ENCODE measurements at regions not wholly inside any gene's neighbourhood (a gene's known extent, or its start where the extent isn't known, plus 50 kb on each side); places are given as distances from the start of the nearest gene placed in this dataset.

GRCh38 chr5:124580925-124581737, 165.3 kb downstream of the ZNF608 start:
- Histone ChIP-seq H3K4me2 (ENCODE audit: insufficient read depth in 1 of 2, low read depth in 2 of 2, low read length in 2 of 2) (peak overlapping the region; percentile 44 to 46), H3K9ac (replicated peaks in 1 of 4; ENCODE audit: extremely low read depth in 1 of 4, low read depth in 3 of 4, low read length in 3 of 4) (no peak overlapping the region)
- TF ChIP-seq TEAD4 (IDR thresholded peaks at IDR 0.05; ENCODE audit: low read depth, low read length), result peak; percentile 61; the same call in 1 of the 2 replicates

More at GRCh38 chr5:124580925-124581737, 165.3 kb downstream of the ZNF608 start:
- H3K36me3 ChIP-seq (ENCODE audit: control insufficient read depth in 2 of 4, insufficient read depth in 4 of 4, low read length in 3 of 4), result no peaks in the 10 kb centered on the region
- H4K8ac ChIP-seq (ENCODE audit: extremely low read depth, insufficient read depth, low read length), result no peak overlapping the region
- peak overlapping the region; percentile 65 for H3K27ac ChIP-seq (ENCODE audit: low read depth, low read length)
- H3K4me1 ChIP-seq (replicated peaks in 1 of 4; ENCODE audit: control insufficient read depth in 3 of 4, insufficient read depth in 4 of 4, low read length in 3 of 4), result peaks cover 9 to 34% (median 26%) of the 10 kb centered on the region in 4 experiments; a peak in 6 of 7 replicates
- no peaks in the 10 kb centered on the region for H3K27me3 ChIP-seq (replicated peaks in 1 of 4; ENCODE audit: control insufficient read depth in 3 of 4, extremely low read depth in 1 of 4, insufficient read depth in 3 of 4, low read length in 3 of 4)
- no peak overlapping the region for H2AFZ ChIP-seq (ENCODE audit: low read length)
- H4K91ac ChIP-seq (replicated peaks; ENCODE audit: insufficient read length, low read length), result peak overlapping the region; percentile 84
- no peak overlapping the region for H3K23ac ChIP-seq (ENCODE audit: insufficient read length)
- CTCF ChIA-PET (ENCODE audit: partially characterized antibody), result interaction anchor here (0.6 to 1.6 kb wide), 4 partner anchors 11 to 910 kb away, joined by 3 read pairs; no protein-coding TSS in a partner anchor
- peak overlapping the region; percentile 73; the same call in 1 of the 2 replicates for H2BK20ac ChIP-seq (ENCODE audit: low read length)
- H2BK12ac ChIP-seq (ENCODE audit: low read depth, low read length), result peak overlapping the region; percentile 82
- peak; percentile 89 for FAIRE-seq
- peak overlapping the region; percentile 95 for H3K18ac ChIP-seq (ENCODE audit: extremely low read depth, low read length)
- peak overlapping the region; percentile 54; the same call in 1 of the 2 replicates for H2AK5ac ChIP-seq (ENCODE audit: low read depth, low read length)
- H3K79me1 ChIP-seq (ENCODE audit: low read depth, low read length), result no peaks in the 10 kb centered on the region
- no peak overlapping the region for H3K4ac ChIP-seq (replicated peaks; ENCODE audit: insufficient read length, low read depth, low read length)
- POLR2A ChIA-PET (ENCODE audit: partially characterized antibody), result interaction anchor here (1.2 to 1.9 kb wide), 2 partner anchors 78 to 167 kb away, joined by 3 to 4 read pairs; no protein-coding TSS in a partner anchor
- H3K14ac ChIP-seq (ENCODE audit: insufficient read length), result no peak overlapping the region
- H4K5ac ChIP-seq (ENCODE audit: insufficient read length, low read depth, low read length), result peak overlapping the region; percentile 80
- DNase-seq (ENCODE audit: low read depth in 1 of 2, low spot score in 2 of 2), result peak; percentile 83 to 90
- H3K4me3 ChIP-seq (ENCODE audit: extremely low read depth in 1 of 4, insufficient read depth in 2 of 4, low read depth in 3 of 4, low read length in 4 of 4), result peak overlapping the region in 2 of 4 experiments; percentile 6 to 27; a peak in 3 of 8 replicates
- H3K23me2 ChIP-seq (ENCODE audit: low read depth, low read length), result peaks cover 2% of the 10 kb centered on the region; the same call in 1 of the 2 replicates
- H2BK120ac ChIP-seq (replicated peaks; ENCODE audit: low read depth, low read length), result peak overlapping the region; percentile 96
- H4K20me1 ChIP-seq (replicated peaks in 1 of 2; ENCODE audit: control insufficient read depth in 1 of 2, insufficient read depth in 2 of 2, low read length in 2 of 2), result no peaks in the 10 kb centered on the region
- H3K9me3 ChIP-seq (ENCODE audit: insufficient read depth in 2 of 2, low read depth in 1 of 2, low read length in 1 of 2), result peaks cover 5% of the 10 kb centered on the region in 2 experiments; a peak in 1 of 4 replicates
- peak overlapping the region; percentile 92; the same call in 1 of the 2 replicates for H2BK5ac ChIP-seq (ENCODE audit: low read depth, low read length)
- 17% methylated on average over 9 of the region's 9 CpGs; no CpG with 5 or more reads in 1 of the 2 experiments for WGBS, 2 experiments (ENCODE audit: extremely low coverage in 1 of 2, insufficient coverage in 1 of 2, insufficient read length in 1 of 2, insufficient replicate concordance in 2 of 2, low coverage in 1 of 2, low lambda C conversion rate in 2 of 2, missing lambda C conversion rate in 1 of 2)
- peak overlapping the region; percentile 12; the same call in 1 of the 2 replicates for H2BK15ac ChIP-seq (ENCODE audit: low read length)
- H3K56ac ChIP-seq (replicated peaks; ENCODE audit: insufficient read length, low read depth, low read length), result peak overlapping the region; percentile 22
- no peaks in the 10 kb centered on the region for H3K79me2 ChIP-seq (ENCODE audit: control insufficient read depth in 1 of 2, insufficient read depth in 2 of 2, low read length in 2 of 2)

Data from H1 (cell line).